Thyroid gland (tissue), 4 donors: ENCODE measurements at regions not wholly inside any gene's neighbourhood (a gene's known extent, or its start where the extent isn't known, plus 50 kb on each side); places are given as distances from the start of the nearest gene placed in this dataset.

Source experiments
- CTCF ChIP-seq, 6 experiments: fragments of 200-600 bp in 3 of 6; fragments of 450-650 bp in 3 of 6; sonication (generic) in 3 of 6; IDR thresholded peaks; one replicate each; pipeline ENCODE4 v1.5.1; 2016 to 2019; ENCODE audit warnings: antibody characterized with exemption in 6 of 6, mild to moderate bottlenecking in 2 of 6, inconsistent platforms in 1 of 6, moderate library complexity in 1 of 6
- POLR2A ChIP-seq, 2 donors: fragments of 450-650 bp; IDR thresholded peaks; one replicate each; pipeline ENCODE4 v1.6.1; 2017; ENCODE audit warnings: antibody characterized with exemption in 2 of 2, mild to moderate bottlenecking in 2 of 2, moderate library complexity in 1 of 2

- TF ChIP-seq CTCF (IDR thresholded peaks at IDR 0.05) (no peak), POLR2A (IDR thresholded peaks at IDR 0.05) (no peak)
Observed at GRCh38 chr4:66294638-66295037, 624.3 kb upstream of the EPHA5 start.
